ENCODE measurements at regions not wholly inside any gene's neighbourhood (a gene's known extent, or its start where the extent isn't known, plus 50 kb on each side); places are given as distances from the start of the nearest gene placed in this dataset.

DNA sequence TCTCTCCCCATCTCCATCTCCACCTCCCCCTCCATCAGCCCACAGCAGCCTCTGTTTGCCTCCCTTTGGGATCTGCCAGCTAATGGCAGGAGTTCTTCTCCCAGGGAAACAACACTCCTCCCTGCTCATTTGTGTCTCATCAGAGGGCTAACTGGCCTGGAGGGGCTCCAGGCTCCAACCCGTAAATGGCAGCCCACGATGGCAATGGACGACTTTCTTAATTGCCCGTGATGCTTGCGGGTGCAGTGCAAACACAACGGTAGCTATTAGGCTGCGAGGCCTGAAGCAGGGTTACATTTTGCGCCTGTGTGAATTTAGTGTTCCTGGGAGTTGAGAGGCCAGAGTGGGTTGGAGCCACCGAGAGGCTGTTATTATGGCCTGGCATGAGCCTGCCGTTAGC, 285.1 kb downstream of the TNS1 start:
- DNase-seq: no peak

DNA sequence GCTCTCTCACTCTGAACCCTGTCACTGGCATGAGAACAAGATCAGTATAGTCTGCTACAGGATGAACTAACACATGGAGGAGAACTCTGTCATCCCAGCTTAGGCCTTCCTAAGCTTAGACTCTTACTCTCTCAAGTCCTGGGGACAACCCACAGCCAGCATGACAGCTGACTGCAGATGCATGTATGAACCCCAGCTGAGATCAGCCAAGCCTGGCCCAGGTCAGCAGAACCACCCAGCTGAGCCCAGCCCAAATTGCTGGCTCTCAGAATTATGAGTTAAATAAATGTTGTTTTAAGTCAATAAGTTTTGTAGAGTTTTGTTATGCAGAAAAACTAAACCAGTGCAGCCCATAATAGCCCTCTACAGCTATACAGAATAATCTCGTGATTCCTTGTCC, 287.3 kb downstream of the TNS1 start:
- no peak for DNase-seq

DNA sequence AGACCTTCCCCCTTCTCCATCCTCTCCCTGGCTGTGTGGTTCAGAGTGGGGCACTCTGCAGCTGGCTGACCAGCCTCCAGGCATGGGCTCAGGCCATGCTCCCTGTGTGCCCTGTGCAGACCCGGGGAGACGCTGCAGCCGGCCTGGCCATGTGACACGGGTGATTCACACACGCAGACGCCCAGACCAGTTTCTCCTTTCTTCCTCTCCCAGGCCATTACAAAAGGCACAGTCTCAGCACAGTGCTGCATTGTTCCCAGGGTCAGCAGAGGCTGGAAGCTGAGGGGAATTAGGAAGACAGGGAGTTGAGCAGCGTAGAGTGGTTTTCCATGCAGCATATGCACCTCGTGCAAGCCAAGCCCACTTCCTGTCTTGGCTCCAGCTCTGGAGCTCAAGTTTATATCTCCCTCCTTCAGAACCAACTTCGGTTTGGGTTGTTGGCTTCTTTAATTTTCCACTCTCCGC, 288.5 kb downstream of the TNS1 start:
- peak; percentile 82 to 86 (median 84) for DNase-seq

DNA sequence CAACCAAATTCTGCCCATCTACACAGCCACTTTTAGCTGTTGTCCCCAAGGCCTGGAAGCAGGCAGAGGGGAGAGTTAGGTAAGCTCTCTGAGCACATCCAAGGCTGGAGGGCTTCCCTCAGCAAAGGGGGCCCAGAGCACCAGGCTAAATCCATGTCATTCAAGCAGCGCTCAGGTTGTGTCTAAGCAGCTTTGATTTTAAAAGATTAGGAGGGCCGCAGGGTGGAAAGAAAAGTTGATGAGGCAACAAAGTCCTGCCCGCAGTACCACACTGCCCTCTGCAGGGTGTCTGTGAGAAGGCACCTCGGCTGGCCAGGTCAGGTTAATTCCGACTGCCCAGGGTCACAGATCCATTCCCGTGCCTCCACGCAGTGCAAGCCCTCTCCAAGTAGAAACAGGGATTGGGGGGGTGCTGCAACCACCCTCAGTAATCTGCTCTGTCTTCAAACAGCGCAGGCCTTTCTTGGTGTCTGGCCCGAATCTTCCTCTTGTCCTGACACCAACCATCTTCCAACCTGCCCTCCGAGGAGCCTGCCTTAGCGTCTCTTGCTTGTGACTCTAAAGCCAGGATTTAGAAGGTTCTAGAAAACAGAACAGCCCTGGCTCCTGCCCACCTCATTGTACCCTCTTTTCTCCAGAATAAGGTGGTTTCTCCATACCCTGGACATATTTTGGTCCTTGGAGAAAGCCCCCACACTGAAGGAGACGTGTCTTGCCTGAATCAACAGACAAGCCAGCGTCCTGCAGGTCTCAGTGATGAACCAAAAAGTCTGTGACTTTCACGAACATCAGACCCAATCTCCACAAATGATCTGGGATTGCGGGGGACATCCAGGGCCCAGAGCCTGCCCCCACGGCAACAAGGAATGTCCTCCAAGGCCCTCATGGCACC, 289.2 kb downstream of the TNS1 start:
- DNase-seq: peak; percentile 79 to 85 (median 80)

DNA sequence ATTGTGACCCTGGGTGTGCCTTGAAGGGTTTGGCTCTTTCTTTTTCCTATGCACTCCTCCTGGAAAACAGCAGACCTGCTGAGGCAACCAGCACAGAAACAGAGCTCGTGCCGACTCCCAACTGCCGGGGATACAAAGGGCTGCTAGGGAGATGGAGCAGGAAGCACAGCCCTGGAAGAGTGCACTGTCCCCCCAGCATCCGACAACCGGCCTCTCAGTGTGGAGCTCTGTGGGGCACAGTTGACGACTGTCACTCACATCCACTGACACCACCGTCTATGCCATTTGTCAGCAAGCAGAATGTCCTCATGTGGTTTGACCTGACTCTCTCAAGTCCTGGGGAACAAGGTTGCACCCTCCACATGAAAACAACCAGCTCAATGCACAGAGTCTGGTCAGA, 290.4 kb downstream of the TNS1 start:
- no peak for DNase-seq

DNA sequence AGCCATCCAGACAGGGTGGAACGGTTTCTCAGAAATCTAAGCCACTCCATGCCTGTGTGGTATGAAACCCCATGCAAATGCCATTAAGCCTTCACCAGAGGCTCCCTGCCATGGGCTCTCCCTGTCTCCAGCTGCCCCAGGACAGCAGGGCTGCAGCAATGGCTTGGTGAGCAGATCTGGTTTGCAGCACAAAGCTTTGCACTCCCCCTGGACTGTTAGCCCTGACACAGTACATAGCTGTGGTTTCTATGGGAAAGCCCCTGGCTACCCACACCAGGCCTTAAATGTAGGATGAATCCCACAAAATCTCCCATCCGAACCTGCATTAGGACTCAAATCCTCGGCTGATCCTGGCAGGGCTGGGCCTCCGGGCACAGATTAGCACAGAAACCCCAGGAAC, 291.6 kb downstream of the TNS1 start:
- DNase-seq: no peak

DNA sequence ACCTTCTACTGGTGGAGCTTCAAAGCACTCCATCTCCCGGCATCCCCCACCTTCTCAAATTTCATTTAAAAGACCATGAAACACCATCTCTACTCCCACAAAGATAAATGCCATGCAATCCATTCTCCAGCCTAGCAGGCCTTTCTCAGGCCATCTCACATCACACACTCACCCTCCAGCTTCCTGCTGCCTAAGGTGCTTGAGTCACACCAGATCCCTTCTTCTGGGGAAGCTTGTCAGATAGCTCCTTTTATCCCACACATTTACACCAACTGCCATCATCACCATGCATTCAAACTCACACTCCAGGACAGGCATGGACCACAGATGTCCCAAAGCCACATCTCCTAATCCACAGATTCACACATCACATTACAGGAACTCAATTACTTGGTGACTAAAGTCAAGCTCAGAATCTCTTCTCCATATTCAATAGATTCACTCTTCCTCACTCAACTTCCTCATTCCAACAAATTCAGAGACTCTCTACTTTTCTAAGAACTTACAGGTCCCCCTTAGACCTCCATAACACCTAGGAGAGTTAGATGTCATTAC, 292.5 kb downstream of the TNS1 start:
- peak; percentile 44 to 63 (median 51) for DNase-seq

DNA sequence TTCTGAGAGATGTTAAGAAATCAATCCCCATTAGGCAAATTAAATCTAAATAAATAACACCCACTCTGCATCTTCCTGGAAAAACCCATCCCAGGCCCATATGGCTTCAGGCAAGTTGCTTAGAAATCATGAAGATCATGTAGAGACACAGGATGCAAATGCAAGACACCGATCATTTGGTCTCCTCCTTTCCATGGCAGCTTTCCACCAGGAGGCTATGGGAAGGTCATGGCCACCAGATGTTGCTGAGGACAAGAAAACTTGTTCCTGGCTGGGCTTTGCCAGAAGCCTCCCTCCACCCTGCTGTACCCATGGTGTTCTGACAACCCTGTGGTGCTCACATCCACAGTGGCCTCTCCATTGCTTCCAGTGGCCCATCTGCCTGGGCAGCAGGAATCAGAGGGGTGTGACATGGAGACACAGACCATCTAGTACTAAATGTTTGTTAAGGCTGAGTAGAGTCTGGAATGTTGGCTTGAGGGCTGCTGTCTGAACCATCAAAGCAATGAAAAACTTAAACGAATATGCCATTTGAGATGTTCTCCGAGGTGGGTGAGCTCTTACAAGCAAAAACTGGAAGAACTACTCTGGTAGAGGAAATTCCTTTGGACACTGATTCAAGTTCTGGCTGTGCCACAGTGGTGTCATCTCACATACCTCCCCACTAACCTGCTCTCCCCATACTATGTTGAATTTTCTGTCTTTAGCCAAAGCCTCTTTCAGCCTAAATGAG, 293.2 kb downstream of the TNS1 start:
- DNase-seq: no peak

DNA sequence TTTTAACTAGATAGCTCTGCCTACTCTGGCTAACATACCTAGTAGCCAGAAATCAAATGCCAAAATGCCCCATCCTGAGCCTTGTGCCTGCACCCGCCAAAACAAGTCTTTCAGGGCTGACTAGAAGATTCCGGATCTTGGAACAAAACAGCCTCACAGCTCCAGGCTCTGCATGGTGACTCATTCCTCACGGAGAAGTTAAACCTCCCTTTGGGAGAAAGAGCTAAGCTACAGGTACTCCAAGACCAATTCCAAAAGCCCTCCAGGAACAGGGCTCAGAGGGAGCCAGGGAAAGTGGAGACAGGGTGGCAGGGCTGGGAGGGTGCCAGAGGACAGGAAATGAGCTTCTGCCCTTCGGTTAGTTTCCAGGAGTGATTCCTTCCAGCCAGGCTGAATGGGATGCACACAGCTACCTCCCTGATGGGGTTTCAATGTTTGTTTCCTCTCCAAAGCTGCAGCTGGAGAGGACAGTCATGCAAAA, 295.6 kb downstream of the TNS1 start:
- no peak for DNase-seq

DNA sequence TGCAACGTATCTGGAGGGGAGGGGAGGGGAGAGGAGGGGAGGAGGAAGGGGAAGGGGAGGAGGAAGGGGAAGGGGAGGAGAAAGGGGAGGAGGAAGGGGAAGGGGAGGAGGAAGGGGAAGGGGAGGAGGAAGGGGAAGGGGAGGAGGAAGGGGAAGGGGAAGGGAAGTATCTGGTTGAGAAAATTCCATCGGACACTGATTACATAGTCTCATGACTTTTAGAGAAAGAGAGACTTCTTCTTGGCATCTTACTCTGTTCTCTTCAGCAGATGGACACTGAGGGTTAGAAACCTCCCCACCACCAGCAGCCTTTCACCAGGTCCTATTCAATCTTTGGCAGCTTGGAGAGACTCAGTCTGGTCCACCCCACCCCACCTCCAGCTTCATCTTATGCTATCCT, 296.3 kb downstream of the TNS1 start:
- no peak for DNase-seq

DNA sequence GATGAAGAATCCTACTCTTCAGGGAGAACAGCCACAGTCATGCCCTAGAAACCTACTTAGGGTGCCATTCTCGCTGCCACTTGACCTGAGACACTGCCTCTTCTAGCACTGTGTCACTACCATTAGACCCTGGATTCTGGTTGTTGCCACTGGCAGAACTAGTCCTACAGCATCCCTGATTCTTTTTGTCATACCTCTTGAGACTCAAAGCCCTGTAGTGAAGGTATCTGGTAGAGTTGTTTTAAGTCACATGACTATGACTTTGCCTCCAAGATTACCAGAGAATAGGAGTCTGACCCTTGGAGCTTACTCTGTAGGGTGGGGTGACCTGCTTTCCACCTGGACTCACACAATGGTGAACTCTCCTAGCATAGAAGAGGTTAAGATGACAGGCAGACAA, 296.7 kb downstream of the TNS1 start:
- no peak for DNase-seq

DNA sequence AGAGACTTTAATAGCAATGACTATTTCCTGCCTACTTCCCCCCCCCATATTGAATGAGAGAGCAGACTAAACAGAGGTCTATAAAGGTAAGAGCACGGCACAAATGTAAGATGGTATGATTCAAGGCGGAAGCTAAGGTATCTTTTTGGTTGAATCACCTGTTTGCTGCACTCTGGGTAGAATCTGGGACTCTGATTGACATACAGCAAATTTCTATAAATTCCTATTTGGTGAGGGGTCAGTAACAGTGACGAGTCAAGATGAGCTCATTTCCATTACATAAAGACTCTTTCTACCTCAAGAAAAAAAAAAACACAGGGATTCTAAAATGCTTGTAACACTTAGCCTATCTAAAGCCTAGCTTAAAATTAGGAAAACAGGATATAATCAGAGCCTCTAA, 297.3 kb downstream of the TNS1 start:
- DNase-seq: no peak

DNA sequence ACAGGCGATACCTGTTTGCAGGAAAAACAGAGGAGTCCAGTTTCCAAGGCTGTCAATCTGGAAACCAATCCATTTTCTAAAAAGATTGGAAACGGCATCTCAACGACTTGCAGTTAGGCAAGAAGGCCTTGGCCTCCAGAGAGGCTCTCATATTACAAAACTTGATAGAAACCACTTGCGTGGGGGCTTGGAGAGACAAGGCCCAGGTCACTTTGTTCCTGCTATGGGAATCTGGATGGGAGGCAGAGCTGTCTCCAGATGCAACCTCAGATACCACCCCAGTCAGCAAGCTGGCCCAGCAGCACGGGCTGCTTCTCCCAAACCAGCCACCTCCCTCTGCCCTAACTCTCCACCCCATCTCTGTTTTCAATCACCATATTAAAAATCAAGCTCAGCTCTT, 298.8 kb downstream of the TNS1 start:
- DNase-seq: no peak

DNA sequence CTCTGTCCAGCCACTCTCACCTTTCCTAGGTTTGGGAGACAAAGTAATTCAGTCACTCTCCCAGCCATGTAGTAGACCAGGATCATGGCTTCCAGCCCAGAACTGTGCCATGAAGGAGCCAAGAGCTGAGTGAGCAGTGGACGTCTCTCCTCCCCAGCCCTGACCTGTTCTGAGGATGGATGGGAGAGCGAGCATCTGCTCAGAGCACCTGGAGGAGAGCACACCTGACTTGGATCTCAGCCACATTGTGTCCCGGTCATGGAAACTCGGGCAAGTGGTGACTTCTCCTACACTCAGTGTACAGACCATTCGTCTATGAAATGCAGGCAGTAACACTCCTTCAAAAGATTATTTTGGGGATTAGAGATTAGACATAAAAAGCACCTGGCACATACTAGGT, 299.7 kb downstream of the TNS1 start:
- no peak for DNase-seq

DNA sequence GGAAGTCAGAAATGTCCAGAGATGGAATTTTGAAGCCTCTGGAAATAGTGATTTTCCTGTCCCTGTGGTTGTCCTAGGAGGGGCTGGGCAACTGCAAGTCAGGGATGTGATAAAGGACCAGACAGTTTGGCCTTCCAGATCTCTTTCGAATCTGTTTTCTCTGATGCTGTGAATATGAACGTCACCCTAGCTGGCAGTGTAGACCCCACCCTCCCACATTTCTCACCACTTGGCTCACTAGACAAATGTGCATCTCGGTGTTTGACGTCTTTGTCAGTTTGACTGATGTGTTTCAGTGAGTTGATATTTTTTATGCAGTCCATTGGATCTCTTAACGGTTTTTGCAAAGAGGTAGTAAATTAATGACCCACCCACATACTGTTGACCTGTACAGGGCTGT, 301.2 kb downstream of the TNS1 start:
- no peak for DNase-seq

DNA sequence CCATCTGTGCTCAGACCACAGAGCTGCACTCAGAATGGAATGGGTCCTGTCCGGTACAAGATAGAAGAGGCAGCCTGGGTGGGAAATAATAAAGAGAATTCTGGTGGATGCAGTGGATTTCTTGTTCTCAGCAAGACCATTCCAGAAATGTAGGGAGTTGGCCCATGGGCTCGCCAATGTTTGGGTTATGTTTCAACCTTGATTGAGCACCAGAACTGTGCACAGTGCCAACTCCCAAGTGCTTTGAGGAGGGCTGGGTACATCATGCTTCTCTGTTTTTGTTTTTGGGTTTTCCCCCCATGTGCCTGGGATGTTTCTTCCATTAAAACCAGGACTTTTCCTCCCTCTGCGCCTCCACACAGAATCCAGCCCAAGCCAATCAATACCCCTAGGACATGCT, 304.1 kb downstream of the TNS1 start:
- DNase-seq: no peak

DNA sequence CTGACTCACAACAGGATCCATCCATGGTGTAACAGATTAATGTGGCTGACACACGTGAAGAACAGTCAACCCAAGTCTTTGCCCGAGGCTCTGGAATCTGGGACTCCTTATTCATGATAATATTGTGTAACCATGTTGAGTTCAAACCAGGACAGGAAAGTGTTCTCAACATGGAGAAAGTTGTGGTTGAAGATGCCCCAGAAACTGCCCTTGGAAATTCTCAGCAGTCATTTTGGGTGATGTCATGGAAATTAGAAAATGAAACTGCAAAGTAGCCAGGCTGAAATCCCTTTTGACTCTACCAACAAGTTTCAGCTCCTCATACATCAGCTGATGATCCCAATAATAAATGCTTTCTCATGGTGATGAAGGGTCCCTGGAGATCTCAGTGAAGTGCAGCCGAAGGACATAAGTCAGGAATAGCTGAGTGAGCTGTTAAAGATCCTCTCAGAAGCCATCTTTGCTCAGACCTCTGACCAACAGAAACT, 307.7 kb downstream of the TNS1 start:
- peak; percentile 75 to 93 (median 81) for DNase-seq

DNA sequence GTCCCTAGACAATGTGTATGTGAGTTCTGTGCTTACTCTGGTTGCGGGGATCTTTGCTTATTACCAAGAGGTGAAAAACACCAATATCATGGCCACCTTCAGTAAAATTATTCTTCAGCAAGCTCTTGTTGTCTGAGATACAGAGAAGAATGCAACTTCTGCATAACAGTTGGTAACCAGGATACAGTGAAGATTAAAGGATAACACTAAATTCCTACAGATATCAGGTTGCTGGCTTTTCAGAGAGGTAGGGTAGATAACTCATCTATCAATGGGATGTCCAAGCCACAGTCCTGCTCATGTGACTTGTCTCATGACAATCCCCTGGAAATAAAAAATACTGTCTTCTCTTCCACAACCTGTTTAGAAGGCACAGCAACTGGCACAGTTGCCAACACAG, 308.5 kb downstream of the TNS1 start:
- no peak for DNase-seq

DNA sequence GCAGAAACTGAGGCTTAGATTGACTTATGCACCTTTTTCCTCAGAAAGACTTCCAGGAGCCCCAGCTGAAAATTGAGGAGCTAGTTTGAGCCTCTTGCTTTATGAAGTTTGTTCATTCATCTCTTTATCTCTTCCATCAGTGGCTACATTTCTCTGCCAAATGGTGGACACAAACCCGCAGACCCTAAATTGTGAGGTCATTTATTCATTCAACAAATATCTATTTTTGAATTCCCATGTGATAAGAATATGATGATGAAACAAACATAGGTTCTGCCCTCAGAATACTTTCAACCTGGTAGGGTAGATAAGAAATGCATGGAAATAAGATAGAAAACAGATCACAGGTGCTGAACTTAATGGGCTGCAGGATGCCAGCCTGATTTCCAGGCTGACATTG, 309.4 kb downstream of the TNS1 start:
- DNase-seq: no peak

DNA sequence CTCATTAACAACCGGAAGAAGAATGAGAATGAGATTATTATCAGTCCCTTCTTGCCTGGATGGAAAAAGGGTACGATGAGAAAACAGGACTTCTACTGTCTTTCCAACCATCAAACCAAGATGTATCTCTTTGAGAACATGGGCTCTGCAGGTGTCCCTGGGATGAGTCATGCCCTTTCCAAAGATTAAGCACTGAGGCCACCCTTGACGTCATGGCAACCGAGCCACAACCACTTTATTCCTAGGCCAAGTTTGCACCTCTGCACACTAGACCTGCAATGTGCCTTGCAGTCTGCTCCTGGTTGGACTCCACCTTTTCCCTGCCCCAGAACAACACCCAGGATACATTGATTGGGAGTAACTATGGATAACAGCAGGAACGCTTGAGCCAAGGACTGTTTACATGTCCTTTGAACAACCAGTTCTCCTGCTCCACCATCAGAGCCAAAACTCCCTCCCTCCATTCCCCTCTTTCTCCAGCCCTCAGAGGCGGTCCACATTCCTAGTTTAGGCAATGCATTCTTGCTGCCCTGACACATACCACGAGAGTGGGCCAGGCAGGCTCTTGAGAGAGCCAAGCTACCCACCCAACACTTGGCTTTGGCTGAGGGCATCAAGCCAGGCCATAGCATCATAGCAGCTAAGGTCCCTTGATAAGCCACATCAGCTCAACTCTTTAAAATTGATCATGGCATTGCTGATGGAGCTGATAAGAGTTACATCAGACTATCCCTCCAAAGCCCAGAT, 310.7 kb downstream of the TNS1 start:
- DNase-seq: no peak

DNA sequence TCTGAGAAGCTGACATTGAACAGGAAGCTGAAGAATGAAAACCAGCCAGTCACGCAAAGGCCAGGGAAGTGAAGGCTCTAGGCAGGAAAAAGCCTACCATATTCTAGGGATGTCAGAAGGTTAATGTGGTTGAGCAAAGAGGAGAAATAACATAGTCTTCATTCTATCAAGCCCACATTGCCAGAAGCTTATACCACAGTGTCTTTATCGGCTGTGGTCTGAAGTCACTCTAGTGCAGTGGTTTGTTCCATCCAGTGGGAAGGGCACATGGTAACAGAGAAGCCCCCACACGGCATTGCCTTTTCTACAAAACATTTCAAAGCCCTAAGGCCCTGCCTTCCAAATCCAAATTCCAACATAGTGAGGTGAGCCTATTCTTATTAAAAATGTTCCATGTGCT, 311.3 kb downstream of the TNS1 start:
- no peak for DNase-seq

DNA sequence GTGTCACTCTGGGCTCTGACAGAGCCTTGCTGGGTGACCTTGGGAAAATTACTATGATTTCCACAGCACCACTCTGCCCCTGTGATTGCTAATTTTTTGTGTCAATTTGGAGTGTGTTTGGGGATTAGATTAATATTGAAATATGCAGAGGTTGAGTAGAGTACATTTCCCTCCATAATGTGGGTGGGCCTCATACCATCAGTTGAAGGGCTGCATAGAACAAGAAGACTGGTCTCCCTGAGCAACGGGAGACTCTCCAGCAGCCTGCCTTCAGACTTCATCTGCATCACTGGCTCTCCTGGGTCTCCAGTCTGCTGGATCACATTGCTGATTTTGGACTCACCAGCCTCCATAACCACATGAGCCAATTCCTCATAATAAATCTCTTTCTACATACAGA, 313.7 kb downstream of the TNS1 start:
- DNase-seq: no peak

DNA sequence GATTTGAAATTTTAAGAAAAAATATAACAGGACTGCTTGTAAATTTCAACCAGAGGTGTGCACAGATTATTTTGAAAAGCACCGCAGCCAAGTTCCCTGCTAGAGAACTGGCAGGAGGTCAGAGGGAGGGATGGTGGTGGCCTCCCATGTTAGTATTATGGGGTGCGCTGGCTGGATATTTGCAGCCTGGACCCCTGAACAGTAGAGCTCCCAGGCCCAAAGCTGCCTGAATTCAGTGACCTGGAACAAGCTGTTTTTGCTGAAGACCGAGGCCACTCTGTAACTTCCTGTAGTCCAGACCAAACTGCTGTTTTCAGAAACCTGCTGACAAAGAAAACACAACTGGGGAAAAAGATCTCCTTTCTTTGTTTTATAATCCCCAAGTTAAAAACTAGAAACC, 314.3 kb downstream of the TNS1 start:
- no peak for DNase-seq
